ENCODE measurements at regions not wholly inside any gene's neighbourhood (a gene's known extent, or its start where the extent isn't known, plus 50 kb on each side); places are given as distances from the start of the nearest gene placed in this dataset.

DNA sequence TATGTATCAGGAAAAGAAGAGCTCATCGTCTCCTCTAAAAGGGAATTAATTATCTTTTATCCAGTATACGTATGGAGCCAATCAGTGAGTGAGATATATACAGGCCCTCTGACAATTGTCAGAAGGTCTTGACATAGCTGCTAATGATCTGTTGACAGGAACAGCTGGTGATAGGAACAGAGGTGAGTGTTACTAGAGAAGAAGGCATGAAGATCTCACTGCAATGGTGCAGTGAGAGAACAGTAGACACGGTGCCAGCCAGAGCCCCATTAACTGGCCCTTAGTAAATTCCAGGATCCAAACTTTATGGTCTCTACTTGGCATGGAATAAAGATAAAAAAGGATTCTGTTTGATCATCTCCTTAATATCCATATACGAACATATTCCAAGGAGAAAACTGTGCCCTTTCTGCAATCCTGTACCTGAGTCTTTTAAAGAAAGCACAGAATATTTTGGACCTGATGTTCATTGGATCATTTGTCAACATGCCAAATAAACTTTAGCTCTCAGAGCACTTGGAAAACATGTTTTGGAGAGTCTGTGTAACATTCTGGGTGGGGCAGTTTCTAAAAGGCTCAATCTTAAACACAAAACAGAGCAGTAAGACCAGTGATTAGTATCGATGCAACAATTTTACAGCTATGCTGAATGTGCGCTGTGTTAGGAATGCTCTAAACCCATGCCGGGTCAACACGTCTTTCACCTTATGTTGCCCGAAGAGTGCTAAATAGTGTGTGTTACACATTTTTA lies 135.8 kb upstream of the CITED2 start:
- no peak for TF ChIP-seq POLR2A (IDR thresholded peaks at IDR 0.05)
- TF ChIP-seq CTCF (IDR thresholded peaks at IDR 0.05): no peak
- TF ChIP-seq POLR2AphosphoS5 (IDR thresholded peaks at IDR 0.05): no peak
- TF ChIP-seq EP300 (IDR thresholded peaks at IDR 0.05): no peak
